Upper lobe of left lung (tissue), 4 donors: ENCODE measurements at regions not wholly inside any gene's neighbourhood (a gene's known extent, or its start where the extent isn't known, plus 50 kb on each side); places are given as distances from the start of the nearest gene placed in this dataset.

Experiments used
- EP300 ChIP-seq, 4 donors: sonication (generic); formaldehyde crosslinking; IDR thresholded peaks; one replicate each; pipeline ENCODE4 v1.5.1; 2017; ENCODE audit warnings: antibody characterized with exemption in 4 of 4, control low read depth in 2 of 4
- POLR2A ChIP-seq, 4 donors: fragments of 450-650 bp; IDR thresholded peaks; one replicate each; pipeline ENCODE4 v1.5.1; 2016 to 2017; ENCODE audit warnings: antibody characterized with exemption in 4 of 4, mild to moderate bottlenecking in 2 of 4
- POLR2AphosphoS5 ChIP-seq, 2 donors: sonication (generic); formaldehyde crosslinking; IDR thresholded peaks; one replicate each; pipeline ENCODE4 v1.5.1; 2017; ENCODE audit warnings: antibody characterized with exemption in 2 of 2
- TF ChIP-seq, protein P1 (sequence below), 6 experiments: fragments of 450-650 bp in 4 of 6; fragments of 200-600 bp in 2 of 6; sonication (generic) in 2 of 6; IDR thresholded peaks; one replicate each; pipeline ENCODE4 v1.5.1; 2016 to 2019; ENCODE audit warnings: antibody characterized with exemption in 6 of 6

GRCh38 chr6:139569566-139569965 is 195.1 kb upstream of the CITED2 start:
- TF ChIP-seq, protein P1, sequence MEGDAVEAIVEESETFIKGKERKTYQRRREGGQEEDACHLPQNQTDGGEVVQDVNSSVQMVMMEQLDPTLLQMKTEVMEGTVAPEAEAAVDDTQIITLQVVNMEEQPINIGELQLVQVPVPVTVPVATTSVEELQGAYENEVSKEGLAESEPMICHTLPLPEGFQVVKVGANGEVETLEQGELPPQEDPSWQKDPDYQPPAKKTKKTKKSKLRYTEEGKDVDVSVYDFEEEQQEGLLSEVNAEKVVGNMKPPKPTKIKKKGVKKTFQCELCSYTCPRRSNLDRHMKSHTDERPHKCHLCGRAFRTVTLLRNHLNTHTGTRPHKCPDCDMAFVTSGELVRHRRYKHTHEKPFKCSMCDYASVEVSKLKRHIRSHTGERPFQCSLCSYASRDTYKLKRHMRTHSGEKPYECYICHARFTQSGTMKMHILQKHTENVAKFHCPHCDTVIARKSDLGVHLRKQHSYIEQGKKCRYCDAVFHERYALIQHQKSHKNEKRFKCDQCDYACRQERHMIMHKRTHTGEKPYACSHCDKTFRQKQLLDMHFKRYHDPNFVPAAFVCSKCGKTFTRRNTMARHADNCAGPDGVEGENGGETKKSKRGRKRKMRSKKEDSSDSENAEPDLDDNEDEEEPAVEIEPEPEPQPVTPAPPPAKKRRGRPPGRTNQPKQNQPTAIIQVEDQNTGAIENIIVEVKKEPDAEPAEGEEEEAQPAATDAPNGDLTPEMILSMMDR (IDR thresholded peaks at IDR 0.05) = no peak
- TF ChIP-seq EP300 (IDR thresholded peaks at IDR 0.05) = no peak
- no peak for TF ChIP-seq POLR2AphosphoS5 (IDR thresholded peaks at IDR 0.05)
- TF ChIP-seq POLR2A (IDR thresholded peaks at IDR 0.05) = no peak
